ENCODE measurements at regions not wholly inside any gene's neighbourhood (a gene's known extent, or its start where the extent isn't known, plus 50 kb on each side); places are given as distances from the start of the nearest gene placed in this dataset.

DNA sequence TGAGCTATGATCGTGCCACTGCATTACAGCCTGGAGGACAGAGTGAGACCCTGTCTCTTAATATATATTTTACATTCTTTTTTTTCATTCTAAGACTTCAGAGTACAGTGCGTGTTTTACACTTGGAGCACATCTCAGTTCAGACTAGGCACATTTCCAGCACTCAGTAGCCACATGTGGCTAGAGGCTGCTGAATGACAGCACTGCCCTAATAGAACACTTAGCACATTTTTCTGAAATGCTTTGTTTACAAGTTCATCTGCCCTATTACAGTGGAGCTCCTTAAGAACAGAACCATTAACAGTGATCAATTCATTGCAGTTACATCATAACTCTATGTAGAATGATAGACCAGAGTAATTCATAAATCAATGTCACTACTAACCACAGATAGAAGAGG lies 138.1 kb downstream of the SUCLG1 start:
- TF ChIP-seq EZH2 (optimal IDR thresholded peaks at IDR 0.05; ENCODE audit: low read depth, low read length) = no peak
- Histone ChIP-seq H3K9me2 (replicated peaks; ENCODE audit: insufficient read depth, low read length) (no peaks in the 10 kb centered on the region), H3K9me3 (replicated peaks; ENCODE audit: insufficient read depth, low read length) (no peaks in the 10 kb centered on the region), H2AFZ (ENCODE audit: low read length) (no peak overlapping the region), H3K4me3 (ENCODE audit: low read length) (no peak overlapping the region), H3K27me3 (replicated peaks; ENCODE audit: insufficient read depth, low read length) (no peaks in the 10 kb centered on the region), H3F3A (ENCODE audit: insufficient read depth, low read length) (no peaks in the 10 kb centered on the region), H3K27ac (ENCODE audit: low read length) (no peak overlapping the region), H3K36me3 (replicated peaks; ENCODE audit: insufficient read depth, low read length) (no peaks in the 10 kb centered on the region), H3K4me1 (ENCODE audit: low read length) (no peaks in the 10 kb centered on the region), H4K20me1 (ENCODE audit: insufficient read depth, low read length) (no peaks in the 10 kb centered on the region), H3K4me2 (ENCODE audit: low read depth, low read length) (no peak overlapping the region), H3K79me2 (ENCODE audit: low read length) (no peaks in the 10 kb centered on the region), H3K9ac (ENCODE audit: low read length) (no peak overlapping the region)
- DNase-seq = no peak

GRCh38 chr2:84319581-84319980 lies 139.5 kb downstream of the SUCLG1 start:
- H3K4me3 ChIP-seq (ENCODE audit: low read length) = no peak overlapping the region
- H3K9me3 ChIP-seq (replicated peaks; ENCODE audit: insufficient read depth, low read length) = no peaks in the 10 kb centered on the region
- H4K20me1 ChIP-seq (ENCODE audit: insufficient read depth, low read length) = no peaks in the 10 kb centered on the region
- TF ChIP-seq EZH2phosphoT487 (IDR thresholded peaks at IDR 0.05; ENCODE audit: low read length) = no peak
- TF ChIP-seq, protein P1, sequence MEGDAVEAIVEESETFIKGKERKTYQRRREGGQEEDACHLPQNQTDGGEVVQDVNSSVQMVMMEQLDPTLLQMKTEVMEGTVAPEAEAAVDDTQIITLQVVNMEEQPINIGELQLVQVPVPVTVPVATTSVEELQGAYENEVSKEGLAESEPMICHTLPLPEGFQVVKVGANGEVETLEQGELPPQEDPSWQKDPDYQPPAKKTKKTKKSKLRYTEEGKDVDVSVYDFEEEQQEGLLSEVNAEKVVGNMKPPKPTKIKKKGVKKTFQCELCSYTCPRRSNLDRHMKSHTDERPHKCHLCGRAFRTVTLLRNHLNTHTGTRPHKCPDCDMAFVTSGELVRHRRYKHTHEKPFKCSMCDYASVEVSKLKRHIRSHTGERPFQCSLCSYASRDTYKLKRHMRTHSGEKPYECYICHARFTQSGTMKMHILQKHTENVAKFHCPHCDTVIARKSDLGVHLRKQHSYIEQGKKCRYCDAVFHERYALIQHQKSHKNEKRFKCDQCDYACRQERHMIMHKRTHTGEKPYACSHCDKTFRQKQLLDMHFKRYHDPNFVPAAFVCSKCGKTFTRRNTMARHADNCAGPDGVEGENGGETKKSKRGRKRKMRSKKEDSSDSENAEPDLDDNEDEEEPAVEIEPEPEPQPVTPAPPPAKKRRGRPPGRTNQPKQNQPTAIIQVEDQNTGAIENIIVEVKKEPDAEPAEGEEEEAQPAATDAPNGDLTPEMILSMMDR (IDR thresholded peaks at IDR 0.05; ENCODE audit: low read length) = no peak
- TF ChIP-seq EZH2 (optimal IDR thresholded peaks at IDR 0.05; ENCODE audit: low read depth, low read length) = no peak
- H3K9me2 ChIP-seq (replicated peaks; ENCODE audit: insufficient read depth, low read length) = no peaks in the 10 kb centered on the region
- H3K9ac ChIP-seq (ENCODE audit: low read length) = no peak overlapping the region
- H2AFZ ChIP-seq (ENCODE audit: low read length) = no peak overlapping the region
- no peaks in the 10 kb centered on the region for H3K79me2 ChIP-seq (ENCODE audit: low read length)
- H3K36me3 ChIP-seq (replicated peaks; ENCODE audit: insufficient read depth, low read length) = no peaks in the 10 kb centered on the region
- H3K27me3 ChIP-seq (replicated peaks; ENCODE audit: insufficient read depth, low read length) = no peaks in the 10 kb centered on the region
- no peaks in the 10 kb centered on the region for H3K4me1 ChIP-seq (ENCODE audit: low read length)
- DNase-seq = no peak
- H3K27ac ChIP-seq (ENCODE audit: low read length) = no peak overlapping the region
- H3K4me2 ChIP-seq (ENCODE audit: low read depth, low read length) = no peak overlapping the region
- H3F3A ChIP-seq (ENCODE audit: insufficient read depth, low read length) = no peaks in the 10 kb centered on the region

- DNase-seq = no peak
- Histone ChIP-seq H3K79me2 (ENCODE audit: low read length) (no peaks in the 10 kb centered on the region), H3K36me3 (replicated peaks; ENCODE audit: insufficient read depth, low read length) (no peaks in the 10 kb centered on the region), H3K9me3 (replicated peaks; ENCODE audit: insufficient read depth, low read length) (no peaks in the 10 kb centered on the region), H3K4me3 (ENCODE audit: low read length) (no peak overlapping the region), H2AFZ (ENCODE audit: low read length) (no peak overlapping the region), H3F3A (ENCODE audit: insufficient read depth, low read length) (no peaks in the 10 kb centered on the region), H3K27ac (ENCODE audit: low read length) (no peak overlapping the region), H3K4me1 (ENCODE audit: low read length) (no peaks in the 10 kb centered on the region), H4K20me1 (ENCODE audit: insufficient read depth, low read length) (no peaks in the 10 kb centered on the region), H3K4me2 (ENCODE audit: low read depth, low read length) (no peak overlapping the region), H3K9ac (ENCODE audit: low read length) (no peak overlapping the region), H3K9me2 (replicated peaks; ENCODE audit: insufficient read depth, low read length) (no peaks in the 10 kb centered on the region), H3K27me3 (replicated peaks; ENCODE audit: insufficient read depth, low read length) (no peaks in the 10 kb centered on the region)
- TF ChIP-seq EZH2phosphoT487 (IDR thresholded peaks at IDR 0.05; ENCODE audit: low read length) (no peak), EZH2 (optimal IDR thresholded peaks at IDR 0.05; ENCODE audit: low read depth, low read length) (no peak)
- TF ChIP-seq, protein P1 (IDR thresholded peaks at IDR 0.05; ENCODE audit: low read length) = no peak
These were observed 141.9 kb downstream of the SUCLG1 start for GRCh38 chr2:84317135-84317534.

- Histone ChIP-seq H4K20me1 (ENCODE audit: insufficient read depth, low read length) (no peaks in the 10 kb centered on the region), H3K79me2 (ENCODE audit: low read length) (no peaks in the 10 kb centered on the region), H2AFZ (ENCODE audit: low read length) (0 out of 2 replicates have a peak overlapping the region, but pooled peaks have one; percentile 26), H3F3A (ENCODE audit: insufficient read depth, low read length) (no peaks in the 10 kb centered on the region), H3K4me3 (ENCODE audit: low read length) (no peak overlapping the region), H3K9ac (ENCODE audit: low read length) (no peak overlapping the region), H3K9me3 (replicated peaks; ENCODE audit: insufficient read depth, low read length) (no peaks in the 10 kb centered on the region), H3K4me2 (ENCODE audit: low read depth, low read length) (peak overlapping the region; percentile 7; the same call in 1 of the 2 replicates), H3K9me2 (replicated peaks; ENCODE audit: insufficient read depth, low read length) (no peaks in the 10 kb centered on the region), H3K4me1 (ENCODE audit: low read length) (no peaks in the 10 kb centered on the region), H3K27ac (ENCODE audit: low read length) (no peak overlapping the region), H3K36me3 (replicated peaks; ENCODE audit: insufficient read depth, low read length) (no peaks in the 10 kb centered on the region), H3K27me3 (replicated peaks; ENCODE audit: insufficient read depth, low read length) (no peaks in the 10 kb centered on the region)
- peak; percentile 86 for DNase-seq
- TF ChIP-seq EZH2 (optimal IDR thresholded peaks at IDR 0.05; ENCODE audit: low read depth, low read length) = no peak
- TF ChIP-seq, protein P1 (IDR thresholded peaks at IDR 0.05; ENCODE audit: low read length) = peak; percentile 98
These were observed 144.2 kb downstream of the SUCLG1 start for GRCh38 chr2:84314901-84315330.
